ENCODE measurements at regions not wholly inside any gene's neighbourhood (a gene's known extent, or its start where the extent isn't known, plus 50 kb on each side); places are given as distances from the start of the nearest gene placed in this dataset.

- no peaks in the 10 kb centered on the region for H4K20me1 ChIP-seq (ENCODE audit: insufficient read depth)
- no peak overlapping the region for H2AFZ ChIP-seq (ENCODE audit: low read depth, low read length)
- H3F3A ChIP-seq (ENCODE audit: insufficient read depth, low read length, poor library complexity, severe bottlenecking), result no peaks in the 10 kb centered on the region
- H3K4me2 ChIP-seq (ENCODE audit: low read length), result no peak overlapping the region
- TF ChIP-seq, protein P1, sequence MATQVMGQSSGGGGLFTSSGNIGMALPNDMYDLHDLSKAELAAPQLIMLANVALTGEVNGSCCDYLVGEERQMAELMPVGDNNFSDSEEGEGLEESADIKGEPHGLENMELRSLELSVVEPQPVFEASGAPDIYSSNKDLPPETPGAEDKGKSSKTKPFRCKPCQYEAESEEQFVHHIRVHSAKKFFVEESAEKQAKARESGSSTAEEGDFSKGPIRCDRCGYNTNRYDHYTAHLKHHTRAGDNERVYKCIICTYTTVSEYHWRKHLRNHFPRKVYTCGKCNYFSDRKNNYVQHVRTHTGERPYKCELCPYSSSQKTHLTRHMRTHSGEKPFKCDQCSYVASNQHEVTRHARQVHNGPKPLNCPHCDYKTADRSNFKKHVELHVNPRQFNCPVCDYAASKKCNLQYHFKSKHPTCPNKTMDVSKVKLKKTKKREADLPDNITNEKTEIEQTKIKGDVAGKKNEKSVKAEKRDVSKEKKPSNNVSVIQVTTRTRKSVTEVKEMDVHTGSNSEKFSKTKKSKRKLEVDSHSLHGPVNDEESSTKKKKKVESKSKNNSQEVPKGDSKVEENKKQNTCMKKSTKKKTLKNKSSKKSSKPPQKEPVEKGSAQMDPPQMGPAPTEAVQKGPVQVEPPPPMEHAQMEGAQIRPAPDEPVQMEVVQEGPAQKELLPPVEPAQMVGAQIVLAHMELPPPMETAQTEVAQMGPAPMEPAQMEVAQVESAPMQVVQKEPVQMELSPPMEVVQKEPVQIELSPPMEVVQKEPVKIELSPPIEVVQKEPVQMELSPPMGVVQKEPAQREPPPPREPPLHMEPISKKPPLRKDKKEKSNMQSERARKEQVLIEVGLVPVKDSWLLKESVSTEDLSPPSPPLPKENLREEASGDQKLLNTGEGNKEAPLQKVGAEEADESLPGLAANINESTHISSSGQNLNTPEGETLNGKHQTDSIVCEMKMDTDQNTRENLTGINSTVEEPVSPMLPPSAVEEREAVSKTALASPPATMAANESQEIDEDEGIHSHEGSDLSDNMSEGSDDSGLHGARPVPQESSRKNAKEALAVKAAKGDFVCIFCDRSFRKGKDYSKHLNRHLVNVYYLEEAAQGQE (IDR thresholded peaks at IDR 0.05; ENCODE audit: borderline replicate concordance), result no peak
- TF ChIP-seq, protein P2, sequence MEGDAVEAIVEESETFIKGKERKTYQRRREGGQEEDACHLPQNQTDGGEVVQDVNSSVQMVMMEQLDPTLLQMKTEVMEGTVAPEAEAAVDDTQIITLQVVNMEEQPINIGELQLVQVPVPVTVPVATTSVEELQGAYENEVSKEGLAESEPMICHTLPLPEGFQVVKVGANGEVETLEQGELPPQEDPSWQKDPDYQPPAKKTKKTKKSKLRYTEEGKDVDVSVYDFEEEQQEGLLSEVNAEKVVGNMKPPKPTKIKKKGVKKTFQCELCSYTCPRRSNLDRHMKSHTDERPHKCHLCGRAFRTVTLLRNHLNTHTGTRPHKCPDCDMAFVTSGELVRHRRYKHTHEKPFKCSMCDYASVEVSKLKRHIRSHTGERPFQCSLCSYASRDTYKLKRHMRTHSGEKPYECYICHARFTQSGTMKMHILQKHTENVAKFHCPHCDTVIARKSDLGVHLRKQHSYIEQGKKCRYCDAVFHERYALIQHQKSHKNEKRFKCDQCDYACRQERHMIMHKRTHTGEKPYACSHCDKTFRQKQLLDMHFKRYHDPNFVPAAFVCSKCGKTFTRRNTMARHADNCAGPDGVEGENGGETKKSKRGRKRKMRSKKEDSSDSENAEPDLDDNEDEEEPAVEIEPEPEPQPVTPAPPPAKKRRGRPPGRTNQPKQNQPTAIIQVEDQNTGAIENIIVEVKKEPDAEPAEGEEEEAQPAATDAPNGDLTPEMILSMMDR (IDR thresholded peaks at IDR 0.05; ENCODE audit: poor library complexity, severe bottlenecking), result no peak
- TF ChIP-seq EP300 (conservative IDR thresholded peaks at IDR 0.05; ENCODE audit: poor library complexity, severe bottlenecking), result no peak
- H3K9me2 ChIP-seq (ENCODE audit: insufficient read depth, low read length), result no peaks in the 10 kb centered on the region
- H3K79me2 ChIP-seq (replicated peaks; ENCODE audit: insufficient read depth, low read length), result no peaks in the 10 kb centered on the region
- H3K27ac ChIP-seq (ENCODE audit: low read length), result no peak overlapping the region
- no peaks in the 10 kb centered on the region for H3K27me3 ChIP-seq (ENCODE audit: insufficient read depth, low read depth, low read length)
- no peak overlapping the region for H3K4me3 ChIP-seq (ENCODE audit: low read length)
- no peak overlapping the region for H3K9ac ChIP-seq (ENCODE audit: low read length)
- H3K9me3 ChIP-seq (ENCODE audit: low read length), result peaks cover 7% of the 10 kb centered on the region
- no peaks in the 10 kb centered on the region for H3K36me3 ChIP-seq (ENCODE audit: insufficient read depth, low read length)
Measured at GRCh38 chr1:69038379-69038778, 529.3 kb upstream of the LRRC7 start.

DNA sequence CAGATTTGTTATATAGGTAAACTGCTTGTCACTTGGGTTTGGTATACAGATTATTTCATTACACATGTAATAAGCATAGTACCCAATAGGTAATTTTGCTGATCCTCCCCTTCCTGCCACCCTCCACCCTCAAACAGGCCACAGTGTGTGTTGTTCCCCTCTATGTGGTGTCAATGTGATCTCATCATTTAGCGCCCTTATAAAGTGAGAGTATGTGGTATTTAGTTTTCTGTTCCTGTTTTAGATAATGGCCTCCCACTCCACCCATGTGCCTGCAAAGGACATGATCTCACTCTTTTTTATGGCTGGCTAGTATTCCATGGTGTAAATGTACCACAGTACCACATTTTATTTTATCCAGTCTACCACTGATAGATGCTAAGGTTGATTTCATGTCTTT, 522.1 kb upstream of the LRRC7 start:
- Histone ChIP-seq H3K27ac (ENCODE audit: low read length) (no peak overlapping the region), H3K36me3 (ENCODE audit: insufficient read depth, low read length) (no peaks in the 10 kb centered on the region), H3K4me3 (ENCODE audit: low read length) (no peak overlapping the region), H3K9me2 (ENCODE audit: insufficient read depth, low read length) (no peaks in the 10 kb centered on the region), H3F3A (ENCODE audit: insufficient read depth, low read length, poor library complexity, severe bottlenecking) (no peaks in the 10 kb centered on the region), H3K9me3 (ENCODE audit: low read length) (no peaks in the 10 kb centered on the region), H3K27me3 (ENCODE audit: insufficient read depth, low read depth, low read length) (no peaks in the 10 kb centered on the region), H4K20me1 (ENCODE audit: insufficient read depth) (no peaks in the 10 kb centered on the region), H3K79me2 (replicated peaks; ENCODE audit: insufficient read depth, low read length) (no peaks in the 10 kb centered on the region), H3K4me2 (ENCODE audit: low read length) (no peak overlapping the region), H3K9ac (ENCODE audit: low read length) (no peak overlapping the region), H2AFZ (ENCODE audit: low read depth, low read length) (no peak overlapping the region)
- TF ChIP-seq TAF1 (IDR thresholded peaks at IDR 0.05; ENCODE audit: low read depth) (no peak), EP300 (conservative IDR thresholded peaks at IDR 0.05; ENCODE audit: poor library complexity, severe bottlenecking) (no peak), EZH2 (IDR thresholded peaks at IDR 0.05; ENCODE audit: borderline replicate concordance, insufficient read depth, low read length, poor library complexity, severe bottlenecking) (no peak), RAD21 (conservative IDR thresholded peaks at IDR 0.05) (no peak), SMC3 (conservative IDR thresholded peaks at IDR 0.05; ENCODE audit: poor library complexity) (no peak), MXI1 (conservative IDR thresholded peaks at IDR 0.05; ENCODE audit: poor library complexity, severe bottlenecking) (no peak), POLR2AphosphoS5 (IDR thresholded peaks at IDR 0.05) (no peak)
- TF ChIP-seq, protein P2 (IDR thresholded peaks at IDR 0.05; ENCODE audit: poor library complexity, severe bottlenecking), result no peak
- TF ChIP-seq, protein P1 (IDR thresholded peaks at IDR 0.05; ENCODE audit: borderline replicate concordance), result no peak
